HG03457 (cell line): ENCODE measurements at regions not wholly inside any gene's neighbourhood (a gene's known extent, or its start where the extent isn't known, plus 50 kb on each side); places are given as distances from the start of the nearest gene placed in this dataset.
"Not testable (repeated sequence)": the region's sequence is repeated elsewhere in the genome, so short reads cannot be mapped to it uniquely, and the experiment has no call there.

ENCODE experiments used
- ATAC-seq: cut with Tn5 transposase; IDR thresholded peaks from one replicate; pipeline ENCODE4 v1.9.1; 2021; ENCODE audit warnings: moderate number of reproducible peaks; ENCODE audit not compliant: unreplicated experiment

DNA sequence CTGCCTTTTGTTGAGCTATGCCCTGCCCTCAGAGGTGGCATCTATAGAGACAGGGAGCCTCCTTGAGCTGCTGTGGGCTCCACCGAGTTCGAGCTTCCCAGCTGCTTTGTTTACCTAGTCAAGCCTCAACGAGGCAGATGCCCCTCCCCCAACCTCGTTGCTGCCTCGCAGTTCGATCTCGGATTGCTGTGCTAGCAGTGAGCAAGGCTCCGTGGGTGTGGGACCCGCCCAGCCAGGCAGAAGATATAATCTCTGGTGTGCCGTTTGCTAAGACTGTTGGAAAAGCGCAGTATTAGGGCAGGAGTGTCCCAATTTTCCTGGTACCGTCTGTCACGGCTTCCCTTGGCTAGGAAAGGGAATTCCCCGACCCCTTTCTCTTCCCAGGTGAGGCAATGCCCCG is 88.4 kb upstream of the CDK6 start:
- ATAC-seq = no peak

GRCh38 chr7:92917230-92917629 is 80.9 kb upstream of the CDK6 start:
- ATAC-seq = no peak

DNA sequence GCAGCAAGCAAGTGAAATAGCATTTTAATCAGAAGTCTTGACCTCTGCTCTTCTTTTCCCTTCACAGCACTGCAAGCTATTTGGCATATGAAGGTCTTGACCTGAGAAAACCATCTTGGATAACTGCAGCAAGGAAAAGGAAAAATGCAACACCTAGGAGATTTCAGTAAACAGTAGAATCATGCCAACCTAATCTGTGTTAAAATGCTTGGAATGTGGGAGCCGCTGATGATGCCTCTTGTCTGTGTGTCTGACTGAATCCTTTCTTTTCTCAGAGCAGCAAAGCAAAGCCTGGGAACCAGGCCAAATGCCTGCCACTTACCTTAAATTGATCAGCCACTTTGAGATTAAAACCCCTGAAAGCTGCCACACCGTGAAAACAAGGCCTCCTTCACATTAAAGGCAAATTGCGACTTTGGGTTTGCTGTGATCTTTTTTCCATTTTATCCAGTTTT is 80.4 kb upstream of the CDK6 start:
- no peak for ATAC-seq

- no peak for ATAC-seq
Measured at GRCh38 chr7:92915348-92915747, 79.0 kb upstream of the CDK6 start.

DNA sequence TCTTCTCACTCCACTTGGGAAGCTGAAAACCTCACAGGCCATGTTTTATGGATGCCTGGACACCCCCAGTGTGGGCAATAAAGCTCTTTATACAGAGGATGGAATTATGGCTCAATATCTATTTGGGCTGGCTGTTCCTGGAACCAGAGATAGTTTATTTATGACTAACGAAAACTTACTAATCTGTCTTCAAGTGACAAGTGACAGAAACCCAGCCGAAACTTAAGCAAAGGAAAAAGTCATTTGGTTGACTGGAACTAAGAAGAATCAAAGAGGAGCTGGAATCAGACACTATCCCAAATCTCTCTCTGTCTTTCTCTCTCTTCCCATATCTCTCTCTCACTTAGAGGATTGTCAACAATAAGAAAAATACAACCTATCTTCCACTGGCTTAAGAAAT is 78.3 kb upstream of the CDK6 start:
- ATAC-seq = no peak

DNA sequence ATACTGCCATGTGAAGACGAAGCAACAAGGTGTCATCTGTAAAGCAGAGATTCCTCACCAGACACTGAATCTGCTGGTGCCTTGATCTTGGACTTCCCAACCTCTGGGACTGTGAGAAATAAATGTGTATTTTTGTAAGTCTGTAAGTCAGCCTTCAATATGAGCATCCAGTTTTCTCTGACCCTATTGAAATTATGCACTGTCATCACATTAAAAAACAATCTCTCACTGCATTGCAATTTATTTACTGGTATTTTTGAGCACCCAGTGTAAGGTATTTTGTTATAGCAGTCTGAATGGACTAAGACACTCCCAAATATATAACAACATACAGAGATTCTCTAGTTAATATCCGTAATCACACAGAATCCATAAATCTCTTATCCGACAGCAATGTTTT is 77.5 kb upstream of the CDK6 start:
- no peak for ATAC-seq

DNA sequence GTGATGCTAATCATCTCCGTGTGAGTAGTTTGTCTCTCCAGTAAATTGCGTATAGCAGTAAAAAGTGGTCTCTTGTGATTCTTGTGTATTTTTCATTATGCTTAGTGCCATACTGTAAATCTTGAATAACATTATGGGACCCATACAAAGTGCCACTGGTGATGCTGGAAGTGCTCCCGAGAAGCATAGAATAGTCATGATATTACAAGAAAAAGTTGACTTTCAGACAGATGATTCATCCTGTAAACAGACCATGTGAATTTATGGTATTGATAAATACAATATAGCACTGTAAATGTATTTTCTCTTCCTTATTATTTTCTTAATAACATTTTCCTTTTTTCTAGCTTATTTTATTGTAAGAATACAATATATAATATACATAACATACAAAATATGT is 74.6 kb upstream of the CDK6 start:
- ATAC-seq = no peak

DNA sequence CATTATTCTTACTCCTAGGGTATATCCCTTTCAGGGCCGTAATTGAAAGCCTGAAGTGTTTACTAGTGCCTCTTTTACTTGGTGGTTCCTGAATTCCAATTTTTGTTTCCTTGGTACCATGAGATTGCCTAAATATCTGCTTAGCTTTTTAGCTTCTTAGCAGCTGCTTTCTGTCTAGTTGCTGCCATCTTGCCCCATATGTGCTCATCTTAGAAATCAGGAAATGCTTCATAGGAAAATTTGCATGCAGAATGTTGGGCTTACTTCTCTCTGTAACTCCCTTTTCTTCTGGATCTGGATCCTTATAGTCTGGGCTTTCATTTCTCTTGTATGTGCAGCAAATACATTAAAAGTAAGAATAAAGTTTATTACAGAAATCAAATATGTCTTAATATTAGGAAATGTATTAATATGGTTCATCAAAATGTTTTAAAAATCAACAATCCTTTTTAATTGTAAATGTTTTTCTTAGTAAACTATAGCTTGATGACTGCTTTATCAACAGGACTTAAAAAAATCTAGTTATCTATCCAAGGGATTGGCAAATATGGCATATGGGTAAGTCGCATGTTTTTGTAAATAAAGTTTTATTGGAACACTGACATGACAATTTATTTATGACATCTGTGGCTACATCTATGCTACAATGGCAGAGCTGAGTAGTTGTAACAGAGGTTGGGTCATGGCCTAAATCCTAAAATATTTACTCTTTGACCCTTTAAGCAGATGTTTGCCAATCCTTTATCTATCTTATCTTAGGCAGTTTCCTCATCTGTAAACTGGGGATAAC is 73.5 kb upstream of the CDK6 start:
- no peak for ATAC-seq

DNA sequence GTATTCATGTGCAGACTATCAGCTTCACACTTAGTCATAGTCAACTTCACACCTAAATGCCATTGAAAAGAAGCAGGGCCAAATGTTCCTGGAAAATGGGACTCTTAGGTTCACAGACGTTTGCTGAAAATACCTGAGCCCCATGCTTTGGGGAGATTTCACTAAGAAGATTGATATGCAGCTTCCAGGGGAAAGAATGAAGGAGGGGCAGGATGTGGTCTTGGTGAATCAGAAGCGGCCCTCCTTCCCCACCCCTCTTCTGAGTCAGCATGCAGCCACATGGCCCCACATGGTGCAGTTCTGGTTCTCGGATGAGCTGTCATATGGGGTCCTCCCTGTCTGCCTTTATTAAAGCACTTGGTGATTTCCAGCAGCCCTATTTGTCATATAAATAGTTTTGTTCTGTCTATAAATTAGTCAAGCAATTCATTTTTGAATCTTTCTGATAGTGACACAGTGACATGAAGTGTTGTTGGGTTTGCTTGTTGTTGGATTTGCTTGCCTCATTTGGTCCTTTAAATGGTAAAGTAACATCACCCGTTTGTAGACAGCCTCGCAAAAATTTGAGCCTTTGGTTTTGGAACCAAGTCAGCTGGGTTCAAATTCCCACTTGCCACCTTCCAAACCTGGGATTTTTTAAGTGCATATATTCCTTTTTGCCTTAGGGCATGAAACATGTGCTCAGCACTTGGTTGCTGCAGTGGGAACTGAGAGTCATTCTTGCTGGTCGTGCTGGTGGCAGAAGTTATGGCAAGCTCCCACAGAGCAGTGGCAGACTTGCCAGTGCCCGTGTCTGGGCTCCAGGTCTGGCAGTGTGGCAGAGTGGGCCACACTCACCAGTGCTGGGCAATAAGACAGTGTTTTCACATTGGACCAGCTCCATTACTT is 68.1 kb upstream of the CDK6 start:
- peak; percentile 99 for ATAC-seq

DNA sequence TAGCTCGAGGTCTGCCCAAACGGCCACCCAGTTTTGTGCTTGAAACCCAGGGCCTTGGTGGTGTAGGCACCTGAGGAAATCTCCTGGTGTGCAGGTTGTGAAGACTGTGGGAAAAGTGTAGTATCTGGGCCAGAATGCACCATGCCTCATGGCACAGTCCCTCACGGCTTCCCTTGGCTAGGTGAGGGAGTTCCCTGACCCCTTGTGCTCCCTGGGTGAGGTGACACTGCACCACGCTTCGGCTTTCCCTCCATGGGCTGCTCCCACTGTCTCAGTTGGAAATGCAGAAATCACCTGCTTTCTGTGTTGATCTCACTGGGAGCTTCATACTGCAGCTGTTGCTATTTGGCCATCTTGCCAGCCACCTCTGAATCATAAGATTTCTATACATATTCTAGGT is 62.4 kb upstream of the CDK6 start:
- no peak for ATAC-seq

- ATAC-seq = not testable (repeated sequence)
Measured at GRCh38 chr7:92894857-92895256, 58.5 kb upstream of the CDK6 start.

DNA sequence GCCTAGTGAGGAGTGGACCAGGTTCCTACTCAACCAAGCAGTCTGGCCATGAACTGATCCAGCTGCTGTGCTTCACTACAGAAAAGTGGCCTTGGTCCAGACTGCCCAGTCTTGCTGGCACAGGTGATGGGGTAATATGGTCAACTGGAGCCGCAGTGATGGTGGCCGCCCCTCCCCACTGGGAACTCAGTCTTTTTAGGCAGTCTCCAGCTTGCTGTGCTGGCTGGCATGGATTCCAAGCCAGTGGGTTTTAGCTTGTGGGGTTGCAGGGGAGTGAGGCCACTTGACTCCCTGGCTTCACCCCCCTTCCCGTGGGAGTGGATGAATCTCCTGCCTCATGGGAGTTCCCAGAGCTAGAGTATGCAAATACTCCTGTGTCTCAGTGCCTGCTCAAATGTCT is 52.7 kb upstream of the CDK6 start:
- ATAC-seq = no peak
